Endothelial cell of umbilical vein (primary cell): ENCODE measurements at regions not wholly inside any gene's neighbourhood (a gene's known extent, or its start where the extent isn't known, plus 50 kb on each side); places are given as distances from the start of the nearest gene placed in this dataset.

Experiments used
- BruUV-seq: library from RNA; stranded (reverse); fragments of 400-500 nt; replicated peaks from 2 replicates; lab custom pipeline; 2021; lab: Mats Ljungman, UMichigan
- CTCF ChIA-PET: fragments of 300-600, 350-600 bp; sonication (Branson Sonifier 250); formaldehyde crosslinking; loops from one replicate; lab custom pipeline; 2021; ENCODE audit warnings: antibody characterized with exemption, inconsistent platforms; lab: Charles Lee
- POLR2A ChIA-PET: fragments of 300-600, 350-600 bp; sonication (Branson Sonifier 250); formaldehyde crosslinking; loops from one replicate; lab custom pipeline; 2021; ENCODE audit warnings: antibody characterized with exemption, inconsistent platforms; lab: Charles Lee
- DNase-seq: peaks from one replicate; pipeline ENCODE4 v3.0.0-alpha.2; 2011; ENCODE audit warnings: low read depth, low spot score
- FAIRE-seq: peaks from 2 replicates; lab custom pipeline; 2011; peaks lifted over from hg19 to GRCh38; lab: Jason Lieb, UNC
- H2AFZ ChIP-seq: 2 replicates; pipeline ENCODE4 v1.6.0; 2012; ENCODE audit warnings: low read depth, low read length, control low read depth, inconsistent platforms
- H3K27ac ChIP-seq: 2 replicates; pipeline ENCODE4 v1.5.1; 2011; ENCODE audit warnings: low read depth, mild to moderate bottlenecking, control low read depth, low read length, moderate library complexity; ENCODE audit not compliant: insufficient read depth
- H3K27me3 ChIP-seq, 2 experiments: 2 replicates each; pipeline versions ENCODE4 v1.6.0 to v1.6.1; 2011; ENCODE audit warnings: low read length in 2 of 2, mixed read lengths in 1 of 2; ENCODE audit not compliant: control insufficient read depth in 2 of 2, insufficient read depth in 2 of 2
- H3K36me3 ChIP-seq, 2 experiments: 2 replicates in 1 of 2; 3 replicates in 1 of 2; pipeline ENCODE4 v1.5.1; 2011; ENCODE audit warnings: low read length in 2 of 2, mild to moderate bottlenecking in 1 of 2, moderate library complexity in 1 of 2; ENCODE audit not compliant: control insufficient read depth in 2 of 2, insufficient read depth in 2 of 2; ENCODE audit errors: extremely low read depth in 1 of 2
- H3K4me1 ChIP-seq: 3 replicates; pipeline ENCODE4 v1.5.1; 2011; ENCODE audit warnings: mild to moderate bottlenecking, low read length; ENCODE audit not compliant: control insufficient read depth, insufficient read depth; ENCODE audit errors: extremely low read depth
- H3K4me2 ChIP-seq: 2 replicates; pipeline ENCODE4 v1.6.1; 2011; ENCODE audit warnings: low read length, control low read depth, mixed read lengths; ENCODE audit not compliant: insufficient read depth
- H3K4me3 ChIP-seq, 3 experiments: fragments of 200-600 bp in 1 of 3; sonication (generic), shearing (Covaris generic) in 1 of 3; replicated peaks in 1 of 3; 2 replicates each; pipeline ENCODE4 v1.5.1; 2011 to 2016; ENCODE audit warnings: control low read depth in 3 of 3, low read length in 3 of 3, mild to moderate bottlenecking in 2 of 3, inconsistent platforms in 1 of 3, low read depth in 1 of 3, moderate library complexity in 1 of 3; ENCODE audit not compliant: insufficient read depth in 1 of 3
- H3K79me2 ChIP-seq: 2 replicates; pipeline ENCODE4 v1.6.0; 2012; ENCODE audit warnings: low read length, inconsistent platforms; ENCODE audit not compliant: control insufficient read depth, insufficient read depth
- H3K9ac ChIP-seq: replicated peaks from 2 replicates; pipeline ENCODE3; 2011; ENCODE audit warnings: low read length, control low read depth; ENCODE audit not compliant: insufficient read depth; ENCODE audit errors: extremely low read depth
- H3K9me1 ChIP-seq: replicated peaks from 3 replicates; pipeline ENCODE4 v1.6.0; 2011; ENCODE audit warnings: mild to moderate bottlenecking, low read length; ENCODE audit not compliant: control insufficient read depth, insufficient read depth; ENCODE audit errors: extremely low read depth
- H3K9me3 ChIP-seq: replicated peaks from 2 replicates; pipeline ENCODE4 v1.5.1; 2012; ENCODE audit warnings: low read length, inconsistent platforms; ENCODE audit not compliant: control insufficient read depth, insufficient read depth
- H4K20me1 ChIP-seq: replicated peaks from 2 replicates; pipeline ENCODE3; 2011; ENCODE audit warnings: mild to moderate bottlenecking, low read length; ENCODE audit not compliant: control insufficient read depth, insufficient read depth; ENCODE audit errors: extremely low read depth
- EZH2 ChIP-seq: IDR thresholded peaks from 2 replicates; pipeline ENCODE4 v1.6.1; 2012; ENCODE audit warnings: borderline replicate concordance, low read depth, mild to moderate bottlenecking, moderate library complexity, low read length, inconsistent platforms; ENCODE audit not compliant: severe bottlenecking
- FOS ChIP-seq: IDR thresholded peaks from 2 replicates; pipeline ENCODE4 v1.6.1; 2011; ENCODE audit warnings: mild to moderate bottlenecking, low read length, moderate library complexity, borderline replicate concordance; ENCODE audit not compliant: insufficient read depth
- GATA2 ChIP-seq: IDR thresholded peaks from 2 replicates; pipeline ENCODE4 v1.7.0; 2011; ENCODE audit warnings: low read depth, mild to moderate bottlenecking, moderate library complexity, mixed read lengths, low read length; ENCODE audit not compliant: insufficient read length, insufficient read depth
- JUN ChIP-seq: IDR thresholded peaks from 2 replicates; pipeline ENCODE4 v1.6.1; 2011; ENCODE audit warnings: borderline replicate concordance, low read depth; ENCODE audit not compliant: insufficient read length, insufficient read depth
- MYC ChIP-seq: IDR thresholded peaks from one replicate; pipeline ENCODE4 v1.6.1; 2011; ENCODE audit warnings: mild to moderate bottlenecking, low read depth, low read length
- POLR2A ChIP-seq: IDR thresholded peaks from 2 replicates; pipeline ENCODE4 v1.6.1; 2012; ENCODE audit warnings: low read depth, mild to moderate bottlenecking, control low read depth, low read length
- POLR2AphosphoS5 ChIP-seq: IDR thresholded peaks from 2 replicates; pipeline ENCODE4 v1.6.1; 2012; ENCODE audit warnings: low read depth, mild to moderate bottlenecking, control low read depth, low read length, moderate library complexity; ENCODE audit not compliant: insufficient read depth
- dilution Hi-C: fragments of 300-500 bp; cut with MboI; formaldehyde crosslinking; loops from one replicate; pipeline ENCODE4 v1.15.0; 2019; ENCODE audit warnings: low sequenced_read_pairs; ENCODE audit not compliant: extremely low pct_ligation_motif_present
- intact Hi-C: fragments of 100-400 bp; cut with micrococcal nuclease; formaldehyde crosslinking; loops from one replicate; pipeline ENCODE4 v1.10.0; 2022
- TF ChIP-seq, protein P1 (sequence below), 2 donors: IDR thresholded peaks; 1 replicate in 1 of 2; 2 replicates in 1 of 2; pipeline ENCODE4 v1.5.1; 2011; ENCODE audit warnings: low read length in 2 of 2, mild to moderate bottlenecking in 2 of 2, moderate library complexity in 2 of 2, control low read depth in 1 of 2, inconsistent platforms in 1 of 2, low read depth in 1 of 2; ENCODE audit not compliant: insufficient read depth in 1 of 2; ENCODE audit errors: extremely low read depth in 1 of 2
- TF ChIP-seq, protein P2 (sequence below): IDR thresholded peaks from 2 replicates; pipeline ENCODE4 v1.6.1; 2011; ENCODE audit not compliant: insufficient read depth, insufficient read length

DNA sequence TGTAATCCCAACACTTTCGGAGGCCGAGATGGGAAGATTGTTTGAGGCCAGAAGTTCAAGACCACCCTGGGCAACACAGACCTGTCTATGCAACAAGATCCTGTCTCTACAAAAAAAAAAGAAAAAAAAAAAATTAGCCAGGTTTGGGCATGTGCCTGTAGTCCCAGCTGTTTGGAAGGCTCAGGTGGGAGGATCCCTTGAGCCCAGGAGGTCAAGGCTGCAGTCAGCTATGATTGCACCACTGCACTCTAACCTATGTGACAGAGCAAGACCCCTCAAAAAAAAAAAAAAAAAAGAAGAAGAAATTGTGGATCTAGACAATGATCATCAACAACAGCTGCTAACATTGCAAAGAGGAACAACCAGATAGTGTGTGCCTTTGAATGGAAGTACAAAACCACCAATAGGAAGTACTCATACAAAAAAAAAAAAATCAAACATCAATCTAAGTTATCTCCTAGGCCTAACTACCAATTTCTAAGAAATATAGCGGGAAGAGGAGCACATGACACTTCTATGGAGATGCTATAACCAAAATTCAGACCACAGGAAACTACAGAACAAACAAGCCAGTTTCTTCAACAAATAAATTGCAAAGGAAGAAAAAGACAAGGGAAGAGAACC, 258.7 kb downstream of the MRTFB start:
- no peak overlapping the region for H3K4me3 ChIP-seq
- no peaks in the 10 kb centered on the region for H3K4me1 ChIP-seq
- CTCF ChIA-PET, result interaction anchor here (0.6 kb wide), 1 partner anchor 1464 kb away, joined by 3 read pairs; no protein-coding TSS in a partner anchor
- H4K20me1 ChIP-seq, result no peaks in the 10 kb centered on the region
- no peak overlapping the region for H3K9ac ChIP-seq
- BruUV-seq, result no TSS peak
- H3K9me1 ChIP-seq, result no peaks in the 10 kb centered on the region
- H3K4me2 ChIP-seq, result no peak overlapping the region
- H2AFZ ChIP-seq, result no peak overlapping the region
- TF ChIP-seq GATA2, result no peak
- TF ChIP-seq FOS, result no peak
- no peak for TF ChIP-seq EZH2
- TF ChIP-seq, protein P1, sequence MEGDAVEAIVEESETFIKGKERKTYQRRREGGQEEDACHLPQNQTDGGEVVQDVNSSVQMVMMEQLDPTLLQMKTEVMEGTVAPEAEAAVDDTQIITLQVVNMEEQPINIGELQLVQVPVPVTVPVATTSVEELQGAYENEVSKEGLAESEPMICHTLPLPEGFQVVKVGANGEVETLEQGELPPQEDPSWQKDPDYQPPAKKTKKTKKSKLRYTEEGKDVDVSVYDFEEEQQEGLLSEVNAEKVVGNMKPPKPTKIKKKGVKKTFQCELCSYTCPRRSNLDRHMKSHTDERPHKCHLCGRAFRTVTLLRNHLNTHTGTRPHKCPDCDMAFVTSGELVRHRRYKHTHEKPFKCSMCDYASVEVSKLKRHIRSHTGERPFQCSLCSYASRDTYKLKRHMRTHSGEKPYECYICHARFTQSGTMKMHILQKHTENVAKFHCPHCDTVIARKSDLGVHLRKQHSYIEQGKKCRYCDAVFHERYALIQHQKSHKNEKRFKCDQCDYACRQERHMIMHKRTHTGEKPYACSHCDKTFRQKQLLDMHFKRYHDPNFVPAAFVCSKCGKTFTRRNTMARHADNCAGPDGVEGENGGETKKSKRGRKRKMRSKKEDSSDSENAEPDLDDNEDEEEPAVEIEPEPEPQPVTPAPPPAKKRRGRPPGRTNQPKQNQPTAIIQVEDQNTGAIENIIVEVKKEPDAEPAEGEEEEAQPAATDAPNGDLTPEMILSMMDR (IDR thresholded peaks at IDR 0.05; ENCODE audit: extremely low read depth in 1 of 2, insufficient read depth in 1 of 2, low read depth in 1 of 2, low read length in 2 of 2), result no peak
- TF ChIP-seq POLR2A, result no peak
- no peak for TF ChIP-seq POLR2AphosphoS5
- TF ChIP-seq JUN, result no peak
- TF ChIP-seq, protein P2, sequence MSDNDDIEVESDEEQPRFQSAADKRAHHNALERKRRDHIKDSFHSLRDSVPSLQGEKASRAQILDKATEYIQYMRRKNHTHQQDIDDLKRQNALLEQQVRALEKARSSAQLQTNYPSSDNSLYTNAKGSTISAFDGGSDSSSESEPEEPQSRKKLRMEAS, result no peak
- TF ChIP-seq MYC, result no peak
- DNase-seq (no peak), FAIRE-seq (no peak)
- intact Hi-C loops, result loop anchor here (1.0 kb wide), 1 partner anchor 19 kb away; no protein-coding TSS in a partner anchor
- dilution Hi-C loops, result no loop called here
- peaks cover 0 to 2% of the 10 kb centered on the region in 2 experiments for H3K36me3 ChIP-seq
- no peaks in the 10 kb centered on the region for H3K79me2 ChIP-seq
- no peak overlapping the region for H3K27ac ChIP-seq
- H3K27me3 ChIP-seq, result peaks cover 0 to 5% of the 10 kb centered on the region in 2 experiments
- POLR2A ChIA-PET, result interaction anchor here (0.7 kb wide), 1 partner anchor 202 kb away, joined by 3 read pairs; no protein-coding TSS in a partner anchor
- H3K9me3 ChIP-seq, result no peaks in the 10 kb centered on the region
